Lower leg skin (tissue), 4 donors: ENCODE measurements at regions not wholly inside any gene's neighbourhood (a gene's known extent, or its start where the extent isn't known, plus 50 kb on each side); places are given as distances from the start of the nearest gene placed in this dataset.
"Not testable (repeated sequence)": the region's sequence is repeated elsewhere in the genome, so short reads cannot be mapped to it uniquely, and the experiment has no call there.

Source experiments
- DNase-seq, 2 donors: peaks; one replicate each; pipeline ENCODE4 v3.0.0-alpha.2; 2019; ENCODE audit warnings: low spot score in 2 of 2
- H3K4me3 ChIP-seq: fragments of 200-600 bp; sonication (generic); 2 replicates; pipeline ENCODE4 v1.5.1; 2017; ENCODE audit warnings: mild to moderate bottlenecking, low read depth; ENCODE audit not compliant: poor library complexity, severe bottlenecking
- CTCF ChIP-seq, 3 donors: fragments of 450-650 bp; IDR thresholded peaks; one replicate each; pipeline ENCODE4 v1.5.1; 2016; ENCODE audit warnings: antibody characterized with exemption in 3 of 3, mild to moderate bottlenecking in 3 of 3, moderate library complexity in 2 of 3
- POLR2A ChIP-seq, 2 donors: fragments of 450-650 bp; IDR thresholded peaks; one replicate each; pipeline ENCODE4 v1.6.1; 2016 to 2017; ENCODE audit warnings: antibody characterized with exemption in 2 of 2, mild to moderate bottlenecking in 1 of 2, moderate library complexity in 1 of 2
- WGBS, 2 donors: methylation state at CpG; one replicate each; pipeline ENCODE4 v1.1.5; 2018; 5-methylcytosine and 5-hydroxymethylcytosine counted together
- intact Hi-C: fragments of 100-400 bp; cut with DNase I; formaldehyde crosslinking; loops from one replicate; pipeline ENCODE4 v1.15.0; 2023; ENCODE audit warnings: low total_unique reads

- DNase-seq: no peak
- 84 to 87% methylated on average over 6 of the region's 6 CpGs for WGBS, 2 donors
- no peak overlapping the region for H3K4me3 ChIP-seq
- intact Hi-C loops: no loop called here
- no peak for TF ChIP-seq POLR2A (IDR thresholded peaks at IDR 0.05)
These were observed 174.4 kb upstream of the EXOC2 start for GRCh38 chr6:867378-867777.

DNA sequence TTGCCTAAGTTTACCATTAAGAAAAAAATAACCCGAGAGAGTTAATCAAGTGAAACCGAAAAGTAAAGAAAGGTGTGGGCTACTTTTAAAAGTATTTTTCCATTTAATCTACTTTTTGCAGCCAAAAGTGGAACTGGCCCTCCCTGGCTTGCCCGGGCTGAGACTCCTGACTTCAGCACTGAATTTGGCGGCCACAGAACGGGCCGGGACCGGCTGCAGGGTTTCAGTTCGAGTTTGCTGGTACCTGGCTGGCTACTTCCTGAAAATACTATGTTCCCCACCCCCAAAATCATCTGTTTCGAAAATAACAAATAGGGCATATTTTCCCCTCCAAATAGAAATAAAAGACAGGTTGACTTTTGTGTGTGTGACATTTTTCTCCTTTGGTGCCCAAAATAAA is 173.4 kb upstream of the EXOC2 start:
- intact Hi-C loops: no loop called here
- TF ChIP-seq CTCF (IDR thresholded peaks at IDR 0.05) (no peak), POLR2A (IDR thresholded peaks at IDR 0.05) (no peak)
- 80 to 84% methylated on average over 9 of the region's 9 CpGs for WGBS, 2 donors

GRCh38 chr6:865846-866245 is 172.9 kb upstream of the EXOC2 start:
- 89 to 98% methylated on average over 4 of the region's 4 CpGs for WGBS, 2 donors
- no peak for DNase-seq
- intact Hi-C loops: no loop called here
- TF ChIP-seq CTCF (IDR thresholded peaks at IDR 0.05) (no peak), POLR2A (IDR thresholded peaks at IDR 0.05) (no peak)
- no peak overlapping the region for H3K4me3 ChIP-seq

More for the DNA sequence above, 173.4 kb upstream of the EXOC2 start:
- H3K4me3 ChIP-seq: no peak overlapping the region
- DNase-seq: no peak

DNA sequence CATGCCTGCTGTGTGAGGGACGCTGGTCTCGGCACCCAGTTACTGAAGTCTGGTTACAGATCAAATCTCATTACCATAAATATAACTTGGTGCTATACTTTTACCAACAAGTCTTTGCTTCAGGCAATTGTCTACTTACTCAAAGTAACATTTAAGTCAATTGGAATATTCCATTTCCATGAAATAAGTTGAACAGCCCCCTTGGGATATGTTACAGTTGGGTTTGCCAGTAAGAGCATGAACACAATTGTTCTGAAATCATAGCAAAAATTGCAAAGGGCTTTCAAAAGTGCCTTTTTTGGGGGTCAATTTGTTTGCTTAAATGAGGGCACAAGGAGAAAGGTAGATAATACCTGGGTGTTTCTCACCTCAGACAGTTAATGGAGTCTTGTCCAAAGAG is 170.9 kb upstream of the EXOC2 start:
- intact Hi-C loops: no loop called here
- no peak overlapping the region for H3K4me3 ChIP-seq
- 67 to 80% methylated on average over 2 of the region's 2 CpGs for WGBS, 2 donors
- DNase-seq: no peak
- TF ChIP-seq CTCF (IDR thresholded peaks at IDR 0.05) (no peak), POLR2A (IDR thresholded peaks at IDR 0.05) (no peak)

GRCh38 chr6:863127-863526 is 170.2 kb upstream of the EXOC2 start:
- intact Hi-C loops, DNase-seq, H3K4me3 ChIP-seq: not testable (repeated sequence)
- 45 to 52% methylated on average over 3 of the region's 5 CpGs for WGBS, 2 donors

DNA sequence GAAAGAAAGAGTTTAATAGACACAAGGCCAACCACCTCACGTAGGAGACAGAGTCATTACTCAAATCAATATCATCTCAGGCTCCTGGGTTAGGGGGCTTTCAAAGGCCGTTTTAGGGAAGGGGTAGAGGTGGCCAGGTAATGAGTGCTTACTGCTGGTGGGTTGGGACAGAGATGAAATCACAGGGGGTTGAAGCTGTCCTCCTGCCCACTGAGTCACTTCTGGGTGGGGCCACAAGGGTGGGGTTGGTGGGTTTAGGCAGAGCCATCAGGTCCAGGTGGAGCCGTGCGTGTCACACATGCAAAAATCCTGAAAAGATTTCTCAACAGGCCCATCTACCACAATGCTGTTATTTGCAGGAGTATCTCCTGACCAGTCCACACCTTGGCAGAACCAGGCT is 167.0 kb upstream of the EXOC2 start:
- WGBS, 2 donors: 80 to 81% methylated on average over 4 of the region's 4 CpGs
- intact Hi-C loops: no loop called here
- TF ChIP-seq POLR2A (IDR thresholded peaks at IDR 0.05) (no peak), CTCF (IDR thresholded peaks at IDR 0.05) (no peak)

GRCh38 chr6:854406-855118 is 161.6 kb upstream of the EXOC2 start:
- DNase-seq: no peak
- 55 to 61% methylated on average over 12 of the region's 12 CpGs for WGBS, 2 donors
- no peak overlapping the region for H3K4me3 ChIP-seq
- TF ChIP-seq POLR2A (IDR thresholded peaks at IDR 0.05) (no peak), CTCF (IDR thresholded peaks at IDR 0.05) (no peak)
- intact Hi-C loops: no loop called here

More for the DNA sequence above, 167.0 kb upstream of the EXOC2 start:
- no peak overlapping the region for H3K4me3 ChIP-seq
- DNase-seq: no peak

- intact Hi-C loops, H3K4me3 ChIP-seq, DNase-seq: not testable (repeated sequence)
- WGBS, 2 donors: 90% methylated on average over 5 of the region's 5 CpGs
These were observed 159.3 kb upstream of the EXOC2 start for GRCh38 chr6:852216-852615.
